ENCODE measurements at regions not wholly inside any gene's neighbourhood (a gene's known extent, or its start where the extent isn't known, plus 50 kb on each side); places are given as distances from the start of the nearest gene placed in this dataset.

GRCh38 chr16:63372815-63373214 is 1336.6 kb upstream of the CDH8 start:
- Histone ChIP-seq H3K36me3 (replicated peaks; ENCODE audit: insufficient read depth, low read length) (no peaks in the 10 kb centered on the region), H3K9me2 (replicated peaks; ENCODE audit: insufficient read depth, low read length) (no peaks in the 10 kb centered on the region), H3K4me1 (ENCODE audit: low read length) (no peaks in the 10 kb centered on the region), H3K4me2 (ENCODE audit: low read depth, low read length) (no peak overlapping the region), H3K9ac (ENCODE audit: low read length) (no peak overlapping the region), H3F3A (ENCODE audit: insufficient read depth, low read length) (no peaks in the 10 kb centered on the region), H3K27ac (ENCODE audit: low read length) (no peak overlapping the region), H3K4me3 (ENCODE audit: low read length) (no peak overlapping the region), H2AFZ (ENCODE audit: low read length) (no peak overlapping the region), H3K79me2 (ENCODE audit: low read length) (no peaks in the 10 kb centered on the region), H3K9me3 (replicated peaks; ENCODE audit: insufficient read depth, low read length) (no peaks in the 10 kb centered on the region), H3K27me3 (replicated peaks; ENCODE audit: insufficient read depth, low read length) (no peaks in the 10 kb centered on the region), H4K20me1 (ENCODE audit: insufficient read depth, low read length) (no peaks in the 10 kb centered on the region)
- no peak for DNase-seq
- TF ChIP-seq EZH2 (optimal IDR thresholded peaks at IDR 0.05; ENCODE audit: low read depth, low read length) (no peak), EZH2phosphoT487 (IDR thresholded peaks at IDR 0.05; ENCODE audit: low read length) (no peak), CTCF (IDR thresholded peaks at IDR 0.05; ENCODE audit: low read length) (no peak)

DNA sequence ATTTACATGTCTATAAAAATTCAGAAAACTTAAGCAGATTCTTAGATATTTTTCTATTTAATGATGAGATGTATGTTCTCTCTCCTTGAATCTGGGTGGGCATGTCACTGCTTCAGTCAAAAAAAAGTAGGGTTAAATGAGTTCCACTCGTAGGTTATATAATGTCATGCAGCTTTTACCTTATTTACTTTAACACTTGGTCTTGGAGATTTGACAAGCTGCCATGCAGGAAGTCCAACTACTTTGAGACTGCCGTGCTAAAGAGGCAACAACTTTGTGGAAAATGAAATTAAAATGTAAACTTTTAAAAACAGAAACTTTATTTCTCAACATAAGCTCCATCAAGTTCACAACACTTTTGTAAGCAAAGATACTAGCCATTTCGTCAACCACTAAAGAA is 1336.0 kb upstream of the CDH8 start:
- Histone ChIP-seq H3K4me2 (ENCODE audit: low read depth, low read length) (no peak overlapping the region), H3K36me3 (replicated peaks; ENCODE audit: insufficient read depth, low read length) (no peaks in the 10 kb centered on the region), H3F3A (ENCODE audit: insufficient read depth, low read length) (no peaks in the 10 kb centered on the region), H3K27me3 (replicated peaks; ENCODE audit: insufficient read depth, low read length) (no peaks in the 10 kb centered on the region), H3K27ac (ENCODE audit: low read length) (no peak overlapping the region), H3K4me1 (ENCODE audit: low read length) (no peaks in the 10 kb centered on the region), H3K4me3 (ENCODE audit: low read length) (no peak overlapping the region), H4K20me1 (ENCODE audit: insufficient read depth, low read length) (no peaks in the 10 kb centered on the region), H3K9ac (ENCODE audit: low read length) (no peak overlapping the region), H2AFZ (ENCODE audit: low read length) (no peak overlapping the region), H3K79me2 (ENCODE audit: low read length) (no peaks in the 10 kb centered on the region), H3K9me3 (replicated peaks; ENCODE audit: insufficient read depth, low read length) (no peaks in the 10 kb centered on the region), H3K9me2 (replicated peaks; ENCODE audit: insufficient read depth, low read length) (no peaks in the 10 kb centered on the region)
- no peak for TF ChIP-seq EZH2phosphoT487 (IDR thresholded peaks at IDR 0.05; ENCODE audit: low read length)
- no peak for TF ChIP-seq CTCF (IDR thresholded peaks at IDR 0.05; ENCODE audit: low read length)
- no peak for TF ChIP-seq EZH2 (optimal IDR thresholded peaks at IDR 0.05; ENCODE audit: low read depth, low read length)
- no peak for DNase-seq

DNA sequence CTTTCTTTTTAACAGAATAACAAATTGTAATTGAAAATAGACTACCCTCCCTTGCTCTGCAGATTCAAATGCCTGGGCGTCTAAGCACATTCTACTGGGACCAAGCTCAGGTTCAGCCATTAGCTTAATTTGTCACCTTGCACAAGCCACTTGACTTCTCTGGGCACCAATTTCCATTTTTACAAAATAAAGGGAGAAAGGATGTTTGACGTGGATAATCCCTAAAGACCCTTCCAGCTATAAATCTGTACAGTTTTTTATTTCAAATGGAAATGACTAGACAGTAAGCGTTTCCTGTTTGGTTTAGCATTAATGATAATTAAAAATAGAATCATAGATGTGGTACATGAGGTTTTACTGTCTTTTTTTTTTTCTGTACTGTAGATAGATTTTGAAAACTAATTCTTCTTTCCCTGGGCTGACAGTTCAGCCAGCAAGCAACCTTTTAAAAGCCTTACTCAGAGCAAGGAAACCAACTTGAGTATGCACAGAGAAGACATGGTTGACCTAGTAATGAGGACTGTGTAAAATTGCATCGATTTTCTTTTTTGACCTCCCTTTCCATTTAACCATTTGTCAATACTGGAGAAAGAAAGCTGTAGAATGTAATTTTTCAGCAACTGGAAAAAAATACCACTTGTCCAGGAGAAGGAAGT is 1329.5 kb upstream of the CDH8 start:
- no peak for DNase-seq
- Histone ChIP-seq H2AFZ (ENCODE audit: low read length) (no peak overlapping the region), H4K20me1 (ENCODE audit: insufficient read depth, low read length) (no peaks in the 10 kb centered on the region), H3K27ac (ENCODE audit: low read length) (no peak overlapping the region), H3K9ac (ENCODE audit: low read length) (no peak overlapping the region), H3K79me2 (ENCODE audit: low read length) (no peaks in the 10 kb centered on the region), H3K4me3 (ENCODE audit: low read length) (no peak overlapping the region), H3K27me3 (replicated peaks; ENCODE audit: insufficient read depth, low read length) (no peaks in the 10 kb centered on the region), H3K4me1 (ENCODE audit: low read length) (no peaks in the 10 kb centered on the region), H3F3A (ENCODE audit: insufficient read depth, low read length) (no peaks in the 10 kb centered on the region), H3K4me2 (ENCODE audit: low read depth, low read length) (no peak overlapping the region), H3K36me3 (replicated peaks; ENCODE audit: insufficient read depth, low read length) (no peaks in the 10 kb centered on the region), H3K9me3 (replicated peaks; ENCODE audit: insufficient read depth, low read length) (no peaks in the 10 kb centered on the region), H3K9me2 (replicated peaks; ENCODE audit: insufficient read depth, low read length) (no peaks in the 10 kb centered on the region)
- TF ChIP-seq EZH2phosphoT487 (IDR thresholded peaks at IDR 0.05; ENCODE audit: low read length) (no peak), CTCF (IDR thresholded peaks at IDR 0.05; ENCODE audit: low read length) (no peak), EZH2 (optimal IDR thresholded peaks at IDR 0.05; ENCODE audit: low read depth, low read length) (no peak)
